ENCODE measurements at regions not wholly inside any gene's neighbourhood (a gene's known extent, or its start where the extent isn't known, plus 50 kb on each side); places are given as distances from the start of the nearest gene placed in this dataset.

DNA sequence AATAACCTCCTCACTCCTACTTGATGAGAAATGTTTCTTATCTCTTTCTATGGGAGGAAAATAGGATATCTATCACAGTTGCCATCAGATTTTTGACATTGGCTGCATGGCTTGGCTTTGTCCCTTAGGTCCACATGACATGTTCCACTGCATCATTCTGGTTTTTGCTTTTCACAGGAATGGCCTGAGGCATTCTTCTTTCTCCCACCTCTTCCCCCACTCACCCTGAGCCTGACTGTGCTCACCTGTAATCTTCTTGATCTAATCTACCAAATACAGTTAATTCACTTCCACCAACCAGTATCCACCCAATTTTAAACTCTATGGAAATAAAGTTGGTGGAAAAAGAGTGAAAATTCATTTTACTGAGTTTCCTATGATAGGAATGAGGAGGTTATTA, 763.5 kb upstream of the CELF4 start:
- Histone ChIP-seq H3K36me3 (ENCODE audit: control insufficient read depth in 4 of 4, insufficient read depth in 3 of 4, low read depth in 1 of 4, low read length in 3 of 4) (no peaks in the 10 kb centered on the region), H3K9me3 (ENCODE audit: control insufficient read depth in 4 of 4, low read length in 3 of 4) (no peaks in the 10 kb centered on the region), H3K27ac (ENCODE audit: low read depth in 1 of 2, low read length in 2 of 2) (no peak overlapping the region), H3K27me3 (ENCODE audit: control insufficient read depth in 4 of 4, insufficient read depth in 4 of 4, low read length in 3 of 4) (no peaks in the 10 kb centered on the region), H3K9ac (ENCODE audit: low read depth in 1 of 2, low read length in 2 of 2) (no peak overlapping the region), H3K4me1 (ENCODE audit: control insufficient read depth in 4 of 4, insufficient read depth in 4 of 4, low read length in 3 of 4) (no peaks in the 10 kb centered on the region), H3K4me3 (ENCODE audit: low read depth in 1 of 3, low read length in 3 of 3) (no peak overlapping the region)
- no peak for TF ChIP-seq NR2F2 (IDR thresholded peaks at IDR 0.05)
- no peak for TF ChIP-seq EGR1 (IDR thresholded peaks at IDR 0.05; ENCODE audit: low read depth in 2 of 2)
- DNase-seq (ENCODE audit: low spot score) = no peak

DNA sequence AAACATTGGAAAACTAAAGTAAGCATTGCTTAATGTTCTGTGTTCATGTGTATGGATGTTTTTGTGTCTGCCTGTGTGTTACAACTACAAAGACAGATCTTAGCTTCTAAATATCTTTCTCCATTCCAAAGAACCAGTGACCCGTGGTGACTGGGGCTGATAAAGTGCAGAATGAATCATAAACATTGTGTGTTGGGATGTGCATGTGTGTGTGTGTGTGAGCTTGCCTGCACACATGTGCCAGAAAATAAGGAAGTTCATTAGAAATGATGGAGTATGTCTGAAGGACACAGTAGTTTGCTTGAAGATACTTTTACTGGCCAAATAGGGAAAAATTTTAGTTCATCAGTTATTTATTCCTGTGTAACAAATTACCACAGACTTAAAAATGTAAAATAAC, 756.6 kb upstream of the CELF4 start:
- H3K4me1 ChIP-seq (ENCODE audit: control insufficient read depth in 4 of 4, insufficient read depth in 4 of 4, low read length in 3 of 4) = no peaks in the 10 kb centered on the region
- DNase-seq (ENCODE audit: low spot score) = no peak
- H3K27ac ChIP-seq (ENCODE audit: low read depth in 1 of 2, low read length in 2 of 2) = no peak overlapping the region
- WGBS = 43% methylated on average over 1 of the region's 1 CpG
- no peaks in the 10 kb centered on the region for H3K27me3 ChIP-seq (ENCODE audit: control insufficient read depth in 4 of 4, insufficient read depth in 4 of 4, low read length in 3 of 4)
- no peaks in the 10 kb centered on the region for H3K9me3 ChIP-seq (ENCODE audit: control insufficient read depth in 4 of 4, low read length in 3 of 4)
- no peak overlapping the region for H3K4me3 ChIP-seq (ENCODE audit: low read depth in 1 of 3, low read length in 3 of 3)
- no peaks in the 10 kb centered on the region for H3K36me3 ChIP-seq (ENCODE audit: control insufficient read depth in 4 of 4, insufficient read depth in 3 of 4, low read depth in 1 of 4, low read length in 3 of 4)
- H3K9ac ChIP-seq (ENCODE audit: low read depth in 1 of 2, low read length in 2 of 2) = no peak overlapping the region
- TF ChIP-seq, protein P1, sequence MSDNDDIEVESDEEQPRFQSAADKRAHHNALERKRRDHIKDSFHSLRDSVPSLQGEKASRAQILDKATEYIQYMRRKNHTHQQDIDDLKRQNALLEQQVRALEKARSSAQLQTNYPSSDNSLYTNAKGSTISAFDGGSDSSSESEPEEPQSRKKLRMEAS (IDR thresholded peaks at IDR 0.05) = no peak
- TF ChIP-seq YY1 (IDR thresholded peaks at IDR 0.05) (no peak), HNF4A (conservative IDR thresholded peaks at IDR 0.05) (no peak), TAF1 (conservative IDR thresholded peaks at IDR 0.05) (no peak), RAD21 (IDR thresholded peaks at IDR 0.05) (no peak), JUND (IDR thresholded peaks at IDR 0.05) (no peak), HNF4G (IDR thresholded peaks at IDR 0.05) (no peak), GABPA (IDR thresholded peaks at IDR 0.05 in 1 of 2, conservative IDR thresholded peaks at IDR 0.05 in 1 of 2) (no peak), NR2F2 (IDR thresholded peaks at IDR 0.05) (no peak), REST (IDR thresholded peaks at IDR 0.05) (no peak), SP1 (IDR thresholded peaks at IDR 0.05) (no peak), RXRA (IDR thresholded peaks at IDR 0.05) (no peak), FOXA2 (IDR thresholded peaks at IDR 0.05) (no peak), FOXA1 (IDR thresholded peaks at IDR 0.05) (no peak)
- TF ChIP-seq, protein P2, sequence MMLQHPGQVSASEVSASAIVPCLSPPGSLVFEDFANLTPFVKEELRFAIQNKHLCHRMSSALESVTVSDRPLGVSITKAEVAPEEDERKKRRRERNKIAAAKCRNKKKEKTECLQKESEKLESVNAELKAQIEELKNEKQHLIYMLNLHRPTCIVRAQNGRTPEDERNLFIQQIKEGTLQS (IDR thresholded peaks at IDR 0.05) = no peak

- Histone ChIP-seq H3K4me3 (ENCODE audit: low read depth in 1 of 3, low read length in 3 of 3) (no peak overlapping the region), H3K4me1 (ENCODE audit: control insufficient read depth in 4 of 4, insufficient read depth in 4 of 4, low read length in 3 of 4) (no peaks in the 10 kb centered on the region), H3K27me3 (ENCODE audit: control insufficient read depth in 4 of 4, insufficient read depth in 4 of 4, low read length in 3 of 4) (no peaks in the 10 kb centered on the region), H3K9me3 (ENCODE audit: control insufficient read depth in 4 of 4, low read length in 3 of 4) (no peaks in the 10 kb centered on the region), H3K9ac (ENCODE audit: low read depth in 1 of 2, low read length in 2 of 2) (no peak overlapping the region), H3K36me3 (ENCODE audit: control insufficient read depth in 4 of 4, insufficient read depth in 3 of 4, low read depth in 1 of 4, low read length in 3 of 4) (no peaks in the 10 kb centered on the region), H3K27ac (ENCODE audit: low read depth in 1 of 2, low read length in 2 of 2) (no peak overlapping the region)
- WGBS = 42% methylated on average over 3 of the region's 3 CpGs
- DNase-seq (ENCODE audit: low spot score) = no peak
- TF ChIP-seq RXRA (IDR thresholded peaks at IDR 0.05) = no peak
- no peak for TF ChIP-seq HNF4G (IDR thresholded peaks at IDR 0.05)
- no peak for TF ChIP-seq REST (IDR thresholded peaks at IDR 0.05)
- TF ChIP-seq, protein P1 (IDR thresholded peaks at IDR 0.05) = no peak
- no peak for TF ChIP-seq EGR1 (IDR thresholded peaks at IDR 0.05; ENCODE audit: low read depth in 2 of 2)
- TF ChIP-seq FOXA1 (IDR thresholded peaks at IDR 0.05) = no peak
- no peak for TF ChIP-seq NR2F2 (IDR thresholded peaks at IDR 0.05)
- TF ChIP-seq, protein P3, sequence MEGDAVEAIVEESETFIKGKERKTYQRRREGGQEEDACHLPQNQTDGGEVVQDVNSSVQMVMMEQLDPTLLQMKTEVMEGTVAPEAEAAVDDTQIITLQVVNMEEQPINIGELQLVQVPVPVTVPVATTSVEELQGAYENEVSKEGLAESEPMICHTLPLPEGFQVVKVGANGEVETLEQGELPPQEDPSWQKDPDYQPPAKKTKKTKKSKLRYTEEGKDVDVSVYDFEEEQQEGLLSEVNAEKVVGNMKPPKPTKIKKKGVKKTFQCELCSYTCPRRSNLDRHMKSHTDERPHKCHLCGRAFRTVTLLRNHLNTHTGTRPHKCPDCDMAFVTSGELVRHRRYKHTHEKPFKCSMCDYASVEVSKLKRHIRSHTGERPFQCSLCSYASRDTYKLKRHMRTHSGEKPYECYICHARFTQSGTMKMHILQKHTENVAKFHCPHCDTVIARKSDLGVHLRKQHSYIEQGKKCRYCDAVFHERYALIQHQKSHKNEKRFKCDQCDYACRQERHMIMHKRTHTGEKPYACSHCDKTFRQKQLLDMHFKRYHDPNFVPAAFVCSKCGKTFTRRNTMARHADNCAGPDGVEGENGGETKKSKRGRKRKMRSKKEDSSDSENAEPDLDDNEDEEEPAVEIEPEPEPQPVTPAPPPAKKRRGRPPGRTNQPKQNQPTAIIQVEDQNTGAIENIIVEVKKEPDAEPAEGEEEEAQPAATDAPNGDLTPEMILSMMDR (IDR thresholded peaks at IDR 0.05; ENCODE audit: low read depth, low read length, missing input control) = no peak
- no peak for TF ChIP-seq RAD21 (IDR thresholded peaks at IDR 0.05)
- TF ChIP-seq SP1 (IDR thresholded peaks at IDR 0.05) = no peak
- TF ChIP-seq JUND (IDR thresholded peaks at IDR 0.05) = no peak
- no peak for TF ChIP-seq HNF4A (conservative IDR thresholded peaks at IDR 0.05)
Observed at GRCh38 chr18:38321262-38321661, 755.7 kb upstream of the CELF4 start.

All from liver (tissue), 8 donors.